GM21360 (cell line): ENCODE measurements at regions not wholly inside any gene's neighbourhood (a gene's known extent, or its start where the extent isn't known, plus 50 kb on each side); places are given as distances from the start of the nearest gene placed in this dataset.
"Not testable (repeated sequence)": the region's sequence is repeated elsewhere in the genome, so short reads cannot be mapped to it uniquely, and the experiment has no call there.

ENCODE experiments used
- ATAC-seq: cut with Tn5 transposase; IDR thresholded peaks from one replicate; pipeline ENCODE4 v1.9.1; 2021; ENCODE audit warnings: mild to moderate bottlenecking, moderate library complexity; ENCODE audit not compliant: unreplicated experiment

DNA sequence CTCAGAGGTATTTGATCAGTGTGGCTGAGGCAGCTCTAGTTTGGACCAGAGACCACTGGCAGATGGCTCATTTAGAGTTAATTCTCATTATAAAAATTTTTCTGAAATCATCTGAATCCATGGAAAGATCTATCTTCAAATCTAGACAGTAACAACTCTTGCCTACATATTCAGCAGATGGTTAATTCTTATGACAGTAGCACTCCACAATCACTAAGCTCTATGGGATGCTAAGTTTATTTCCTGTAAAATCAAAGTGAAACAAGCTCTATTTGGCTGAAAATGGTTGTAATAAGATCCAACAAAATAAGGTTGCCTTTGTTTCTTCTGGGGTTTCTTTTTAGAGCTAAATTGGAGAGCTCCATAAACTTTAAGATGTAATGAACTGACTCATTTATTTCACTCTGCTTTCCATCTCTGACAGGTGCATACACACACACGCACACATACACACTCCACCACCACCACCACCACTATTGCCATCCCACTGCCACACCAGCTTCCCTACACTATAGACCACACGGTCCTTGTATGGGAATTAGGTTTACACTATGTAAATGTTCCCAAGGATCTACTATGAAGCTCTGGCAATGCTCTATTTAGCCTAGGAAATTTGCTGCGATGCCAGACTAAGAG lies 293.1 kb downstream of the RPAP3 start:
- no peak for ATAC-seq

GRCh38 chr12:47411966-47412365 lies 293.9 kb downstream of the RPAP3 start:
- ATAC-seq = no peak

- no peak for ATAC-seq
Measured at GRCh38 chr12:47410862-47411261, 295.0 kb downstream of the RPAP3 start.

- no peak for ATAC-seq
Measured at GRCh38 chr12:47410383-47410782, 295.4 kb downstream of the RPAP3 start.

GRCh38 chr12:47409310-47409987 lies 296.4 kb downstream of the RPAP3 start:
- ATAC-seq = no peak

- peak; percentile 94 for ATAC-seq
Measured at GRCh38 chr12:47408171-47408871, 297.5 kb downstream of the RPAP3 start.

GRCh38 chr12:47407463-47408129 lies 298.2 kb downstream of the RPAP3 start:
- ATAC-seq = no peak

GRCh38 chr12:47403681-47404080 lies 302.1 kb downstream of the RPAP3 start:
- no peak for ATAC-seq

DNA sequence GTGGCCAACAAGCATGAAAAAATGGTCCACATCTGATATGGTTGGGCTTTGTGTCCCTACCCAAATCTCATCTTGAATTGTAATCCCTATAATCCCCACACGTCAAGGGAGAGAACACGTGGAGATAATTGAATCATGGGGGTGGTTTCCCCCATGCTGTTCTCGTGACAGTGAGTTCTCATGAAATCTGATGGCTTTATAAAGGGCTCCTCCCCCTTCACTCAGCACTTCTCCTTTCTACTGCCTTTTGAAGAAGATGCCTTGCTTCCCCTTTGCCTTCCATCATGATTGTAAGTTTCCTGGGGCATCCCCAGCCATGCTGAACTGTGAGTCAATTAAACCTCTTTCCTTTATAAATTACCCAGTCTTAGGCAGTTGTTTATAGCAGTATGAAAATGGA lies 304.6 kb downstream of the RPAP3 start:
- not testable (repeated sequence) for ATAC-seq

- no peak for ATAC-seq
Measured at GRCh38 chr12:47400266-47400665, 305.6 kb downstream of the RPAP3 start.

- no peak for ATAC-seq
Measured at GRCh38 chr12:47397664-47398281, 308.1 kb downstream of the RPAP3 start.

DNA sequence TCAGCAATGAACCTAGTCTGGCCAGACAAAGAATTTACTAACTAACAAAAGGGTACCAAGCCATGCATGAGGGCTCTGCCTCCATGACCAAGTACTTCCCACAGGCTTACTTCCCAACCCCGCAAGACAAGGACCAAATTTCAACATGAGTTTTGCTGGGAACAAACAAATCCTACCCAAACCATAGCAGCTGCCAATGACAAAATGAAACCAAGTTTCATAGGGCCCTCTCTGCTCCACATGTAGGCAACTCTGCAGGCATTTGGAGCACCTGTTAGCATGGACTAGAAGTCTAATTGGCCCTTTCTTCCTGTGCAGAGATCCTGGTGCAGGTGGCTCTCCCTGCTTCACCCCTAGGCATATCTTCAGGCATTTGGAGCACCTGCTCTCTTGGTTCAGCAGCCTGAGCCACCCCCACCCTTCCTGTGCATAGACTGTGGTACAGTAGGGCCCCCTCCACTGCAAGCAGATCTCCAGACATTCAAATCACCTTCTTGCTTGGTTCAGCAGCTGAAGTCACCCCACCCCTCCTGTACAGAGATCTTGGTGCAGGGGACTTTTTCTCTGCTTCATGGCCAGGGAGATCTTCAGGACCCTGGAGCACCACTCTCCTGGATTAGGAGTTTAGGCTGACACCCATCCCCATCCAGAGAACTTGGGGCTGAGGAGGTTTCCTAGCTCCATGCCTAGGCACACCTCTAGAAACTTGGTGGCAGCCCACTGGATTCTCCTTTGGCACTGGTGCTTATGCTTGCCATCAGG lies 308.7 kb downstream of the RPAP3 start:
- no peak for ATAC-seq

- ATAC-seq = no peak
Measured at GRCh38 chr12:47394070-47394469, 311.8 kb downstream of the RPAP3 start.

- ATAC-seq = no peak
Measured at GRCh38 chr12:47393403-47393790, 312.4 kb downstream of the RPAP3 start.

GRCh38 chr12:47391566-47391965 lies 311.8 kb upstream of the AMIGO2 start:
- no peak for ATAC-seq

GRCh38 chr12:47388712-47389111 lies 309.0 kb upstream of the AMIGO2 start:
- no peak for ATAC-seq

- no peak for ATAC-seq
Measured at GRCh38 chr12:47387994-47388393, 308.2 kb upstream of the AMIGO2 start.

DNA sequence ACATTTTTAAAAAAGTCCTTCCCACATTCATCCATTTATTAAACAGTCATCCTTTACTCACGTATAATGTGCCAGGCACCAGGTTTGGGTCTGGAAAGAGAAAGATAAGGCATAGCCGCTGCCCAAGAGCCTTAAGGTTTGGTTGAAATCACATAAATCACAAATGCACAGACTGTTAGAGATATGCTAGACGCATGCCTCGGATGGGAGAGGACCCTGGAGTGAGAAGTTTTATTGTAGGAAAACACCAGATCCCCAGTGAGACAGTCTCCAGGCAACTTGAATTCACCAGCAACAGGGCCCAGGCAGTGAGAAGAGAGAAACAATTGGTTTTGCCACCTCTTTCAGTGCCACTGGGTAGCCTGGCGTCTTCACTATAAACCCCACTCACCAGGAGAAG lies 305.9 kb upstream of the AMIGO2 start:
- ATAC-seq = no peak

DNA sequence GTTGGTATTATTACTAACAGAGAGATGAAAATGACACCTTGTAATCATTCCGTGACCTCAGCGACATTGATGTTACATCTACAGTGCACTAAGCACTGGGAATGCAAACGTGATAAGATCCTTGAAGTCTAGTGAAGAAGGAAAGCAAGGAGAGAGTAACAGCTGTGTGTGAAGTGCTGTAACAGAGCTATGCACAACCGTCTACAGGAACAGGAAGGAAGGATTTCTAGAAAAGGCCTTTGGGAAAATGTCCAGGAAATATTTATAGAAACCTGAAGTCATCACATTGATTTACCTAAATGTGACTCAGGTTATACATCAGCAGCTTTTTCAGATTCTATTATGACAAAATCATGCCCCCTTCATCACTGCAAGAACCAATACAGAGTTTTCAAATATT lies 304.2 kb upstream of the AMIGO2 start:
- no peak for ATAC-seq

- no peak for ATAC-seq
Measured at GRCh38 chr12:47382305-47382704, 302.5 kb upstream of the AMIGO2 start.
